ENCODE measurements at regions not wholly inside any gene's neighbourhood (a gene's known extent, or its start where the extent isn't known, plus 50 kb on each side); places are given as distances from the start of the nearest gene placed in this dataset.

- TF ChIP-seq EZH2 (IDR thresholded peaks at IDR 0.05; ENCODE audit: insufficient read depth, poor library complexity, severe bottlenecking) (no peak), EZH2phosphoT487 (IDR thresholded peaks at IDR 0.05; ENCODE audit: insufficient read depth, low read depth) (no peak)
Observed at GRCh38 chr5:136764601-136765000, 399.3 kb upstream of the TRPC7 start.
